Effector memory CD8-positive, alpha-beta T cell (primary cell): ENCODE measurements at regions not wholly inside any gene's neighbourhood (a gene's known extent, or its start where the extent isn't known, plus 50 kb on each side); places are given as distances from the start of the nearest gene placed in this dataset.

Source experiments
- ATAC-seq: fragments of 150-1000 bp; cut with Tn5 transposase; replicated peaks from 2 replicates; pipeline ENCODE4 v1.10.0; 2021; ENCODE audit warnings: mild to moderate bottlenecking, moderate library complexity
- DNase-seq, 3 experiments: peaks; one replicate each; pipeline ENCODE4 v3.0.0; 2021
- H3K27ac Mint-ChIP-seq, 2 donors: one replicate each; pipeline ENCODE4 v1.8.0; 2022; ENCODE audit warnings: mild to moderate bottlenecking in 2 of 2, mixed read lengths in 2 of 2, moderate library complexity in 2 of 2
- H3K27me3 Mint-ChIP-seq, 2 donors: one replicate each; pipeline ENCODE4 v1.8.0; 2022; ENCODE audit warnings: mixed read lengths in 2 of 2
- H3K36me3 Mint-ChIP-seq: one replicate; pipeline ENCODE4 v1.8.0; 2022; ENCODE audit warnings: mild to moderate bottlenecking, moderate library complexity, mixed read lengths; ENCODE audit not compliant: insufficient read depth
- H3K4me1 Mint-ChIP-seq, 2 donors: one replicate each; pipeline ENCODE4 v1.8.0; 2022; ENCODE audit warnings: low read depth in 2 of 2, mixed read lengths in 2 of 2
- H3K4me3 Mint-ChIP-seq, 2 donors: one replicate each; pipeline ENCODE4 v1.8.0; 2022; ENCODE audit warnings: mild to moderate bottlenecking in 2 of 2, mixed read lengths in 2 of 2, moderate library complexity in 2 of 2
- H3K9me3 Mint-ChIP-seq, 2 donors: one replicate each; pipeline ENCODE4 v1.8.0; 2022; ENCODE audit warnings: mixed read lengths in 2 of 2

- no peaks in the 10 kb centered on the region for H3K27me3 Mint-ChIP-seq
- H3K9me3 Mint-ChIP-seq: no peaks in the 10 kb centered on the region
- no peak overlapping the region for H3K27ac Mint-ChIP-seq
- no peaks in the 10 kb centered on the region for H3K4me1 Mint-ChIP-seq
- no peak overlapping the region for H3K4me3 Mint-ChIP-seq
- no peak for ATAC-seq
- DNase-seq: no peak
- no peaks in the 10 kb centered on the region for H3K36me3 Mint-ChIP-seq
Measured at GRCh38 chr2:176820371-176820932, 392.1 kb upstream of the HNRNPA3 start.

GRCh38 chr2:176821350-176821749 is 391.2 kb upstream of the HNRNPA3 start:
- H3K27ac Mint-ChIP-seq: no peak overlapping the region
- ATAC-seq: no peak
- H3K4me3 Mint-ChIP-seq: no peak overlapping the region
- no peaks in the 10 kb centered on the region for H3K9me3 Mint-ChIP-seq
- DNase-seq: no peak
- no peaks in the 10 kb centered on the region for H3K36me3 Mint-ChIP-seq
- peaks cover 4 to 5% of the 10 kb centered on the region in 2 donors for H3K4me1 Mint-ChIP-seq
- no peaks in the 10 kb centered on the region for H3K27me3 Mint-ChIP-seq

GRCh38 chr2:176822060-176822459 is 390.5 kb upstream of the HNRNPA3 start:
- no peaks in the 10 kb centered on the region for H3K27me3 Mint-ChIP-seq
- H3K27ac Mint-ChIP-seq: no peak overlapping the region
- DNase-seq (no peak), ATAC-seq (no peak)
- no peaks in the 10 kb centered on the region for H3K36me3 Mint-ChIP-seq
- peaks cover 8 to 11% of the 10 kb centered on the region in 2 donors for H3K4me1 Mint-ChIP-seq
- no peak overlapping the region for H3K4me3 Mint-ChIP-seq
- no peaks in the 10 kb centered on the region for H3K9me3 Mint-ChIP-seq

- no peaks in the 10 kb centered on the region for H3K36me3 Mint-ChIP-seq
- H3K4me3 Mint-ChIP-seq: peak overlapping the region in 1 of 2 donors; percentile 17
- peaks cover 0 to 9% of the 10 kb centered on the region in 2 donors for H3K27me3 Mint-ChIP-seq
- ATAC-seq (peak; percentile 80), DNase-seq (no peak)
- H3K9me3 Mint-ChIP-seq: no peaks in the 10 kb centered on the region
- H3K27ac Mint-ChIP-seq: peak overlapping the region in 1 of 2 donors; percentile 77
- H3K4me1 Mint-ChIP-seq: peaks cover 11 to 24% of the 10 kb centered on the region in 2 donors
Measured at GRCh38 chr2:176826356-176826755, 386.2 kb upstream of the HNRNPA3 start.

GRCh38 chr2:176826984-176827668 is 385.5 kb upstream of the HNRNPA3 start:
- Mint-ChIP-seq H3K36me3 (no peaks in the 10 kb centered on the region), H3K4me3 (peak overlapping the region in 1 of 2 donors; percentile 17), H3K27me3 (peaks cover 0 to 9% of the 10 kb centered on the region in 2 donors), H3K9me3 (no peaks in the 10 kb centered on the region), H3K27ac (peak overlapping the region in 1 of 2 donors; percentile 77), H3K4me1 (peaks cover 11 to 24% of the 10 kb centered on the region in 2 donors)
- DNase-seq: no peak
- ATAC-seq: no peak

GRCh38 chr2:176830362-176830761 is 382.2 kb upstream of the HNRNPA3 start:
- Mint-ChIP-seq H3K36me3 (no peaks in the 10 kb centered on the region), H3K4me3 (no peak overlapping the region), H3K27me3 (peaks cover 0 to 9% of the 10 kb centered on the region in 2 donors), H3K9me3 (no peaks in the 10 kb centered on the region), H3K4me1 (peaks cover 11 to 26% of the 10 kb centered on the region in 2 donors), H3K27ac (peak overlapping the region; percentile 4 to 33)
- DNase-seq (no peak), ATAC-seq (no peak)

- ATAC-seq: no peak
- no peak for DNase-seq
- Mint-ChIP-seq H3K27ac (no peak overlapping the region), H3K4me3 (no peak overlapping the region), H3K9me3 (no peaks in the 10 kb centered on the region), H3K4me1 (peaks cover 3 to 15% of the 10 kb centered on the region in 2 donors), H3K27me3 (peaks cover 0 to 9% of the 10 kb centered on the region in 2 donors), H3K36me3 (no peaks in the 10 kb centered on the region)
Measured at GRCh38 chr2:176832086-176832485, 380.5 kb upstream of the HNRNPA3 start.

- Mint-ChIP-seq H3K27me3 (peaks cover 0 to 9% of the 10 kb centered on the region in 2 donors), H3K9me3 (no peaks in the 10 kb centered on the region), H3K4me3 (no peak overlapping the region), H3K36me3 (no peaks in the 10 kb centered on the region), H3K4me1 (peaks cover 2 to 10% of the 10 kb centered on the region in 2 donors), H3K27ac (no peak overlapping the region)
- DNase-seq: no peak
- no peak for ATAC-seq
Measured at GRCh38 chr2:176833671-176834070, 378.9 kb upstream of the HNRNPA3 start.

- Mint-ChIP-seq H3K36me3 (no peaks in the 10 kb centered on the region), H3K9me3 (no peaks in the 10 kb centered on the region), H3K4me1 (peaks cover 0 to 10% of the 10 kb centered on the region in 2 donors), H3K27ac (no peak overlapping the region), H3K4me3 (no peak overlapping the region), H3K27me3 (peaks cover 0 to 3% of the 10 kb centered on the region in 2 donors)
- ATAC-seq: no peak
- DNase-seq: no peak
Measured at GRCh38 chr2:176834226-176834625, 378.4 kb upstream of the HNRNPA3 start.

GRCh38 chr2:176843208-176843607 is 369.4 kb upstream of the HNRNPA3 start:
- peak overlapping the region in 1 of 2 donors; percentile 33 for H3K27ac Mint-ChIP-seq
- peaks cover 0 to 2% of the 10 kb centered on the region in 2 donors for H3K9me3 Mint-ChIP-seq
- H3K36me3 Mint-ChIP-seq: no peaks in the 10 kb centered on the region
- no peaks in the 10 kb centered on the region for H3K27me3 Mint-ChIP-seq
- ATAC-seq: peak; percentile 75
- H3K4me3 Mint-ChIP-seq: peak overlapping the region in 1 of 2 donors; percentile 46
- H3K4me1 Mint-ChIP-seq: peaks cover 19 to 40% of the 10 kb centered on the region in 2 donors
- no peak for DNase-seq

GRCh38 chr2:176844461-176844860 is 368.1 kb upstream of the HNRNPA3 start:
- peak; percentile 70 for ATAC-seq
- no peaks in the 10 kb centered on the region for H3K27me3 Mint-ChIP-seq
- no peaks in the 10 kb centered on the region for H3K36me3 Mint-ChIP-seq
- no peak for DNase-seq
- H3K27ac Mint-ChIP-seq: peak overlapping the region in 1 of 2 donors; percentile 33
- H3K9me3 Mint-ChIP-seq: peaks cover 0 to 5% of the 10 kb centered on the region in 2 donors
- peaks cover 21 to 40% of the 10 kb centered on the region in 2 donors for H3K4me1 Mint-ChIP-seq
- peak overlapping the region in 1 of 2 donors; percentile 46 for H3K4me3 Mint-ChIP-seq

- no peaks in the 10 kb centered on the region for H3K36me3 Mint-ChIP-seq
- no peaks in the 10 kb centered on the region for H3K27me3 Mint-ChIP-seq
- DNase-seq (no peak), ATAC-seq (peak; percentile 27)
- peak overlapping the region in 1 of 2 donors; percentile 56 for H3K4me3 Mint-ChIP-seq
- H3K27ac Mint-ChIP-seq: peak overlapping the region in 1 of 2 donors; percentile 82
- peaks cover 27 to 45% of the 10 kb centered on the region in 2 donors for H3K4me1 Mint-ChIP-seq
- H3K9me3 Mint-ChIP-seq: peaks cover 0 to 5% of the 10 kb centered on the region in 2 donors
Measured at GRCh38 chr2:176845718-176846117, 366.9 kb upstream of the HNRNPA3 start.

- no peaks in the 10 kb centered on the region for H3K36me3 Mint-ChIP-seq
- no peak for DNase-seq
- H3K27me3 Mint-ChIP-seq: no peaks in the 10 kb centered on the region
- H3K4me1 Mint-ChIP-seq: peaks cover 34 to 61% of the 10 kb centered on the region in 2 donors
- no peak overlapping the region for H3K27ac Mint-ChIP-seq
- ATAC-seq: no peak
- H3K9me3 Mint-ChIP-seq: peaks cover 0 to 5% of the 10 kb centered on the region in 2 donors
- no peak overlapping the region for H3K4me3 Mint-ChIP-seq
Measured at GRCh38 chr2:176847575-176847974, 365.0 kb upstream of the HNRNPA3 start.

GRCh38 chr2:176848844-176849243 is 363.8 kb upstream of the HNRNPA3 start:
- H3K36me3 Mint-ChIP-seq: no peaks in the 10 kb centered on the region
- ATAC-seq (no peak), DNase-seq (no peak)
- H3K4me1 Mint-ChIP-seq: peaks cover 35 to 63% of the 10 kb centered on the region in 2 donors
- no peak overlapping the region for H3K27ac Mint-ChIP-seq
- H3K4me3 Mint-ChIP-seq: no peak overlapping the region
- H3K27me3 Mint-ChIP-seq: no peaks in the 10 kb centered on the region
- peaks cover 0 to 5% of the 10 kb centered on the region in 2 donors for H3K9me3 Mint-ChIP-seq
